D721Med (cell line): ENCODE measurements at regions not wholly inside any gene's neighbourhood (a gene's known extent, or its start where the extent isn't known, plus 50 kb on each side); places are given as distances from the start of the nearest gene placed in this dataset.

ENCODE experiments used
- DNase-seq: peaks from one replicate; pipeline ENCODE4 v3.0.0; 2011; ENCODE audit warnings: low spot score; ENCODE audit not compliant: insufficient read length
- FAIRE-seq: peaks from 2 replicates; lab custom pipeline; 2011; peaks lifted over from hg19 to GRCh38; lab: Jason Lieb, UNC
- TF ChIP-seq, protein P1 (sequence below): IDR thresholded peaks from 2 replicates; pipeline ENCODE4 v1.5.1; 2012; ENCODE audit warnings: mild to moderate bottlenecking, control low read depth; ENCODE audit not compliant: insufficient read depth; ENCODE audit errors: missing control alignments

DNA sequence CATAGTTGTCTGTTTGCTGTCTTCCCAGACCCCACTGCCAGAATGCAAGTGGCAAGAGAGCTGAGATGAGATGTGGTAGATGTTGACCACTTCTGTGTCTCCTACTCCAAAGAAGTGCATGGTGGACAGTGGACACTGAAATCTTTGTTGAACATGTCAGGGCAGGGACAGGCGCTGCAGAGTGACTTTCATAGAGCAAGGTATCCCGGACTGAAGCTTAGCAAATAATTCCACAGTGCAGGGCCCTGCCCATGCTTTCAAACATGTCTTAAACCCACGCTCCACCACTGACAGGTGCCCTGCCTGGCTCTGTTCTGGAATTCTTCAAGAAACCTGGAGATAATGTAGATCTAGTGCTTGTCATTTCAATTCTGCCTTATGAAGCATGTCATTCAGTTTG, 470.5 kb upstream of the ID2 start:
- FAIRE-seq (no peak), DNase-seq (no peak)
- TF ChIP-seq, protein P1, sequence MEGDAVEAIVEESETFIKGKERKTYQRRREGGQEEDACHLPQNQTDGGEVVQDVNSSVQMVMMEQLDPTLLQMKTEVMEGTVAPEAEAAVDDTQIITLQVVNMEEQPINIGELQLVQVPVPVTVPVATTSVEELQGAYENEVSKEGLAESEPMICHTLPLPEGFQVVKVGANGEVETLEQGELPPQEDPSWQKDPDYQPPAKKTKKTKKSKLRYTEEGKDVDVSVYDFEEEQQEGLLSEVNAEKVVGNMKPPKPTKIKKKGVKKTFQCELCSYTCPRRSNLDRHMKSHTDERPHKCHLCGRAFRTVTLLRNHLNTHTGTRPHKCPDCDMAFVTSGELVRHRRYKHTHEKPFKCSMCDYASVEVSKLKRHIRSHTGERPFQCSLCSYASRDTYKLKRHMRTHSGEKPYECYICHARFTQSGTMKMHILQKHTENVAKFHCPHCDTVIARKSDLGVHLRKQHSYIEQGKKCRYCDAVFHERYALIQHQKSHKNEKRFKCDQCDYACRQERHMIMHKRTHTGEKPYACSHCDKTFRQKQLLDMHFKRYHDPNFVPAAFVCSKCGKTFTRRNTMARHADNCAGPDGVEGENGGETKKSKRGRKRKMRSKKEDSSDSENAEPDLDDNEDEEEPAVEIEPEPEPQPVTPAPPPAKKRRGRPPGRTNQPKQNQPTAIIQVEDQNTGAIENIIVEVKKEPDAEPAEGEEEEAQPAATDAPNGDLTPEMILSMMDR = no peak

DNA sequence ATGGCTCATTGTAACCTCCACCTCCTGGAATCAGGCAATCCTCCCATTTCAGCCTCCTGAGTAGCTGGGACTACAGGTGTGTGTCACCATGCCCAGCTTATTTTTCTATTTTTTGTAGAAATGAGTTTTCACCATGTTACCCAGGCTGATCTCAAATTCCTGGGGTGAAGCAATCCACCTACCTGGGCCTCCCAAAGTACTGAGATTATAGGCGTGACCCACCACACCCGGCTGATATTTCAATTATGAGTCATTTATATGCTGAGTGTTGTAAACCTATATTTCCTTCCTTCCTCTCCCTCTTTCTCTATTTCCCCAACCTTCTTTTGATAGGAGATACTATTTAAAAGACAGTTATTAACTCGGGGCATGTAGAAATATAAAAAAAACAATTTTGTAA, 469.6 kb upstream of the ID2 start:
- no peak for DNase-seq
- TF ChIP-seq, protein P1 = no peak
- FAIRE-seq = no peak

DNA sequence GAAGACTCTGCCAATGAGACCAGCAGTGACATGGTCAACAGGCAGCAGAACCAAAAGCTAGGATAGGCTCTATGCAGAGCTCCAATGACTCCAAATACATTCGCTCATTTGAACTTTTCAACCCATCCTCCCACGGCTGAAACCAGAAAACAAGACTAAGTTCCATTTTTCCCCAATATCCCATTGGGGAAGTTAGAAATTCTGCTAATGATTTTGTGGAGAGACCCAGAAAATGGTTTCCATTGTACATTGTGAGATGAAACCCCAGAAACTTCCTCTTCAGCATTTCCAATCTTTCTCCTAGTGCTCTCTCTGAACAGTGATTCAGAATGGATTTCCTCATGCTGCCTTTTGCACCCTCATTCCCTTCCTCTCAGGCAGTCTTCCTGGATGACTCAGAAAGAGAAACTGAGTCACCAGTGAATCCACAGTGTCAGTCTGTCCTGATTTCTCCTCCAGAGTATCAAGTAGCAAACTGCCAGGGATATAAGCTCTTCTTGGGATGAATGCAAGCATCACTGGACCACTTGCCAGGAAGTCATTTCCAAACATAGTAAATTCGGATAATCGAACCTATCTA, 467.7 kb upstream of the ID2 start:
- FAIRE-seq (no peak), DNase-seq (no peak)
- TF ChIP-seq, protein P1 = no peak

DNA sequence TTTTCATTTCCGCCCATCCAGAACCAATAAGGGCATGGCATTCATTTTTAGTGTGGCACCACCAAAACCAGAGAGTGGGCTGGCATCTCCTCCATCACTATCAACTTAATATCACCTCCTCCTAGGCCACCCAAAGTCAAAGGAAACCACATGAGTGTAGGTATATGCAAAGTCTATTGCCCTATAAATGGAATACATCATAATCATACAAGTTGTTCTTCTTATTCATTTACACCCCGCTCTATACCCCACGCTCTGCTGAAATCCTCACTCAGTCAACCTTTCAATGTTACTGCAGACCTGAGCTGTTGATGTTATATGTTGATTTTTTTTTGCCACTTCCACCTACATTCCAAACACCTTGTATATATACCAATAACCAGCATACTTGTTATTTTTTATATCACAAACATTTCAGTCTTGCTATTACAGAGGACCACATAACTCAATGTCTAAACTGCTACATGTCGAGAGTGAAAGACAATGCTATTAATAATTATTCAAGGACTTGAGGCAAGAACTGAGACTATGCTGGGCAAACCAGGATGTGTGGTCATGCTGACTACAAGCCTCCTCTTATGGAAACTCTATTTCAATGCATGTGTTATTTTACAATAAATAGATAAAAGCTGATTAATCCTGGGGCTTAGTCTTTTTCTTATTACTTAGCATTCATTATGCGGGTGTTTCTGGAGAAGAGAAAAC, 466.5 kb upstream of the ID2 start:
- TF ChIP-seq, protein P1 = no peak
- no peak for DNase-seq
- FAIRE-seq = no peak

DNA sequence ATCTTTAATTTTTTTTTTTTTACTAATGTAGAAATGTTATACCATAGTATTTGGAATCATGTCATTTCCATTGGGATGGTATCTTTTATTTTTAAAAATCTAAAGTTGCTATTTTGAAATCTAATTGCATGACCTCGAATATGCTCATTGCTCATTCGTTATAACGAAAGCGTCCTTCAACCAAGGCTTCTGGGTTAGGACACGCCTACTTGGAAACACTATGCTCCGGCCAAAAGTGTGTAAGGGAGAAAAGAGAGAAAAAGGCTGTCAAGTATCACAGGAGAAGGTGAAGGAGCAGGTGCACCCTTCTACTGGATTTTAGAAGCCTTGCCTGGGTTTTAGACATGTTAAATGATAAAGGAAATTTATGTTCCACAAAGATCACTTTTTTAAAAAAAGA, 465.9 kb upstream of the ID2 start:
- TF ChIP-seq, protein P1 = no peak
- FAIRE-seq (no peak), DNase-seq (no peak)

DNA sequence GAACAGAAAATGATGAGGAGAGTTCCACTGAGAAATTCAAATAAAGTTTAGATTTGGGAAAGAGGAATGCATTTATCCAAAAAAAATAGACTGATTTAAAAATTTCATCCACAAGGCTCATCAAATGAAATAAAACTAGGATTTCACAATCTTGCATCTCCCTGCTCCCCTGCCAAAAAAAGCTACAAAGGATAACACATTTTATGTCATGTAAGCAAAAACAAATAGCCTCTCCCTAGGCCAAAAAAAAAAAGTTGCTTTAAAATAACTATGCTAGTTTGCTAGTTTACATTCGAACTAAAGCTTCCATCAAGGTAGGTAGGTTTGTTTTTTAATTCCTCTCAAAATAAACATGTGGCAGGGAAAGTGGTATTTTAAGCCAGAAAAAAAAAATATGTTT, 465.5 kb upstream of the ID2 start:
- TF ChIP-seq, protein P1 = no peak
- FAIRE-seq (no peak), DNase-seq (no peak)

DNA sequence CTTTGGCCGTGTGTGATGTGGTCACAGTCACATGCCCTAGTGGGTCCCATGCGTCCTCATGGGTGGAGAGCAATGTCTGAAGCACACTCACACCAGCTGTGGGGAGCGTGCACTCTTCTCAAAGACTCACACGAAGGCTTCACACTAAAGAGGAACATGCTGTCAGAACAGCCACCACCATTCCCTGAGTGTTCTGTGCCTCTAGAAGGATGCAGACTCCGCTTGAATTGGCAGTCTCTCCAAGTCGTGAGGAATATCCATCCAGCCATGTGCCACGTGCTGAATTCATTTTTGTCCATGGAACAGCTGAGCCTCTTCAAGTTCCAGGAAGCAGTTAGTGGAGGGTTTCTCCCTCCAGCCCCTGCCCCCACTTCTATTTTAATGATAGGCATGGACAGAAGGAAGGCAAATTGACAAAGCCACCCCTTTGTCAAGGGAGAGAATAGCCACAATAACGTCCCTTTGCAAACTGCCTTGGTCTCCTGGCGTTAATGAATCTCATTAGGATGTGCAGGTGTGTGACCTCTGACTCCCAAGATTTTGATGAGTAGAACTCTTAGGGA, 464.3 kb upstream of the ID2 start:
- FAIRE-seq (no peak), DNase-seq (no peak)
- TF ChIP-seq, protein P1 = no peak
